22Rv1 (cell line): ENCODE measurements at regions not wholly inside any gene's neighbourhood (a gene's known extent, or its start where the extent isn't known, plus 50 kb on each side); places are given as distances from the start of the nearest gene placed in this dataset.

Source experiments
- ZFX ChIP-seq: fragments of 450-650 bp; IDR thresholded peaks from 2 replicates; pipeline ENCODE4 v1.6.1; 2017; ENCODE audit warnings: antibody characterized with exemption, borderline replicate concordance
- TF ChIP-seq, protein P1 (sequence below): fragments of 450-650 bp; IDR thresholded peaks from 2 replicates; pipeline ENCODE4 v1.5.1; 2017; ENCODE audit warnings: mild to moderate bottlenecking

DNA sequence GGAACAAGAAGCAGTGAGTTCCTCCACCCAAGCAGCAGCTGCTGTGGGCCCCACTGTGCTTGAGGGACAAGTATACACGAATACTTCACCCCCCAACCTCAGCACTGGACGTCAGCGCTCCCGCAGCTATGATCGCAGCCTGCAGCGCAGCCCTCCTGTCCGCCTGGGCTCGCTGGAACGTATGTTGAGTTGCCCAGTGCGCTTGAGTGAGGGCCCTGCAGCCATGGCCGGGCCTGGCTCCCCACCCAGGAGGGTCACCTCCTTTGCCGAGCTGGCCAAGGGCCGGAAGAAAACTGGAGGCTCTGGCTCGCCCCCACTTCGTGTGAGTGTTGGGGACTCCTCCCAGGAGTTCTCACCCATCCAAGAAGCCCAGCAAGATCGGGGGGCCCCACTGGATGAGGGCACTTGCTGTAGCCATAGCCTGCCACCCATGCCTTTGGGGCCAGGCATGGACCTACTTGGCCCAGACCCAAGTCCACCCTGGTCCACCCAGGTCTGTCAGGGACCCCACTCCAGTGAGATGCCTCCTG lies 57.1 kb upstream of the TESK1 start:
- TF ChIP-seq, protein P1, sequence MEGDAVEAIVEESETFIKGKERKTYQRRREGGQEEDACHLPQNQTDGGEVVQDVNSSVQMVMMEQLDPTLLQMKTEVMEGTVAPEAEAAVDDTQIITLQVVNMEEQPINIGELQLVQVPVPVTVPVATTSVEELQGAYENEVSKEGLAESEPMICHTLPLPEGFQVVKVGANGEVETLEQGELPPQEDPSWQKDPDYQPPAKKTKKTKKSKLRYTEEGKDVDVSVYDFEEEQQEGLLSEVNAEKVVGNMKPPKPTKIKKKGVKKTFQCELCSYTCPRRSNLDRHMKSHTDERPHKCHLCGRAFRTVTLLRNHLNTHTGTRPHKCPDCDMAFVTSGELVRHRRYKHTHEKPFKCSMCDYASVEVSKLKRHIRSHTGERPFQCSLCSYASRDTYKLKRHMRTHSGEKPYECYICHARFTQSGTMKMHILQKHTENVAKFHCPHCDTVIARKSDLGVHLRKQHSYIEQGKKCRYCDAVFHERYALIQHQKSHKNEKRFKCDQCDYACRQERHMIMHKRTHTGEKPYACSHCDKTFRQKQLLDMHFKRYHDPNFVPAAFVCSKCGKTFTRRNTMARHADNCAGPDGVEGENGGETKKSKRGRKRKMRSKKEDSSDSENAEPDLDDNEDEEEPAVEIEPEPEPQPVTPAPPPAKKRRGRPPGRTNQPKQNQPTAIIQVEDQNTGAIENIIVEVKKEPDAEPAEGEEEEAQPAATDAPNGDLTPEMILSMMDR, result no peak
- no peak for TF ChIP-seq ZFX
